ENCODE measurements at regions not wholly inside any gene's neighbourhood (a gene's known extent, or its start where the extent isn't known, plus 50 kb on each side); places are given as distances from the start of the nearest gene placed in this dataset.

DNA sequence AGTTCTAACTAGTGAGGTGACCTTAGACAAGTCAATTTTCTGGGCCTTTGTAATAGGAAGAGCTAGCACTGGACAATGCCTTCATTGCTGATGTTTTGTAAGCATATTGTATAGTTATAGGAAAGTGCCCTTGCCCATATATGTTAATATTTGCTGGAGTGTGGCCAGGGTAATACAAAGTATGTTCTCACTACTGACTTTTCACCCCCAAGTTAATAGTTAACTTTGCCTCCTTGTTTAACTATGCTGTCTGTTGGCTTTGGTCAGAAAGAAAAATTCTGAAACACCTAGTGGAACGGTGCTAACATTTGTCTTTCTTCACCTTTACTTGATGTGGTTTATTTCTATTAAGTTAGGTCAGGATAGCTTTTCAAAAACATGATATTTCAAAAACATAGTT lies 287.4 kb upstream of the CTNNB1 start:
- Histone ChIP-seq H3K4me3 (no peak overlapping the region), H3K27ac (no peak overlapping the region), H3K9me3 (no peaks in the 10 kb centered on the region), H3K27me3 (no peaks in the 10 kb centered on the region), H3K36me3 (no peaks in the 10 kb centered on the region), H3K4me1 (no peaks in the 10 kb centered on the region)
- DNase-seq (peak in 1 of 4 donors; percentile 20), ATAC-seq (peak; percentile 23)
- intact Hi-C loops (cut with DNase I): no loop called here
- no peak for TF ChIP-seq CTCF (IDR thresholded peaks at IDR 0.05)

GRCh38 chr3:40912461-40912860 lies 286.8 kb upstream of the CTNNB1 start:
- Histone ChIP-seq H3K27me3 (no peaks in the 10 kb centered on the region), H3K36me3 (no peaks in the 10 kb centered on the region), H3K9me3 (no peaks in the 10 kb centered on the region), H3K4me1 (no peaks in the 10 kb centered on the region), H3K27ac (no peak overlapping the region), H3K4me3 (no peak overlapping the region)
- ATAC-seq (no peak), DNase-seq (no peak)
- no peak for TF ChIP-seq CTCF (IDR thresholded peaks at IDR 0.05)
- intact Hi-C loops (cut with DNase I): no loop called here

DNA sequence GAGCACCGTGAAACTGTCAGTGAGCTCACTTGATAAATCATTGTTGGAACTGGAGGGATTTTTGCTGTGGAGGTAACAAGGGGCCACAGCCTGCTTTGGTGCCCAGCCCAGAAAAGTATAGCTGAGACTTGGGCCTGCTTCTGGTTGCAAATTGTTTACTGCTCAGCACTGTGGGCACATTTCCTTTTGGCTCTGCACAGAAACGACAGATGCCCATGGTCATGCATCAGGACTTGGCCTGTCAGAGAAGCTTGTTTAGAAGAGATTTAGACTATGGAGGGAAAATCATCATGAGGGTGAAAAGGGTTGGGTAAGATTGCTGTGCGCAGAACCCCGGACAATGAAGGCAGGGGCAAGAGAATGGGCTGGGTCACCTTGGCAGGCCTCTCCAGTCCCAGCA lies 286.1 kb upstream of the CTNNB1 start:
- no peak for TF ChIP-seq CTCF (IDR thresholded peaks at IDR 0.05)
- ATAC-seq: no peak
- intact Hi-C loops (cut with DNase I): no loop called here
- no peak for DNase-seq
- Histone ChIP-seq H3K4me1 (no peaks in the 10 kb centered on the region), H3K36me3 (no peaks in the 10 kb centered on the region), H3K27me3 (no peaks in the 10 kb centered on the region), H3K9me3 (no peaks in the 10 kb centered on the region), H3K4me3 (no peak overlapping the region), H3K27ac (no peak overlapping the region)

DNA sequence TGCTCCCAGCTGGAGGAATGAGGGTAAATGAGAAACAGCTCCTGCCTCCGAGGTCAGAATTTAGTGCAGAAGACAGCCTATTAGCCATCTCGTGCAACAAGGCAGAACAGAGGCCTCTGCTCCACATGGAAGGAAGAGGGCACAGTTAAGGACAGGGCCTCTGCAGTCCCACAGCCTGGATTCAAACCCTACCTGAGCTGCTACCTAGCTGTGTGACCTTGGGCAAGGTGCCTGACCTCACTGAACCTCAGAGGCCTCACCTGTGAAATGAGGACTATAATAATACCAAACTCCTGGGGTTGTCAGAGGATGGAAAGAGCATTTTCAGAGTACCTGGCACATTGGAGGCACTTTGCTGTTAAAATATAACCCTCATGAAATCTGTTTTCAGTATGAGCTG lies 285.7 kb upstream of the CTNNB1 start:
- no peaks in the 10 kb centered on the region for H3K4me1 ChIP-seq
- DNase-seq: no peak
- ATAC-seq: no peak
- no peak overlapping the region for H3K27ac ChIP-seq
- TF ChIP-seq CTCF (IDR thresholded peaks at IDR 0.05): no peak
- intact Hi-C loops (cut with DNase I): no loop called here
- no peak overlapping the region for H3K4me3 ChIP-seq
- no peaks in the 10 kb centered on the region for H3K27me3 ChIP-seq
- no peaks in the 10 kb centered on the region for H3K36me3 ChIP-seq
- H3K9me3 ChIP-seq: no peaks in the 10 kb centered on the region

DNA sequence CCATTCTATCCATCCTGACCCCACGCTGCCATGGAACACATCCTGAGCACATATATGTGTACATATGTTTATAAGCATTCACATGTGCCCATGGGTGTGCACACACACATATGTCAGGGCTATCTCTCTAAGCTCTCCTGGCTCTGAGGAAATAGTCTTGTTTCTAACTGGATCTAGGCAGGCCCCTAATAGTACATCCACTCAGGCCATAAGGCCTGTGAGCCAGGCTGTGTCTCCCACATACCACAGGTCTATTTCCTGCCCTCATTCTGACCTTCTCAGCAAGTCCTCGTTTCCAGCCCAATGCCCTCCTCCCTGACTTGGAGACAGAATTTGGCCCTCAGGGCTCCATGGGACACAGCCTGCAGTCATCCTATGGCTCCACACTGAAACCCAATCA lies 284.8 kb upstream of the CTNNB1 start:
- intact Hi-C loops (cut with DNase I): no loop called here
- Histone ChIP-seq H3K9me3 (no peaks in the 10 kb centered on the region), H3K4me1 (no peaks in the 10 kb centered on the region), H3K4me3 (no peak overlapping the region), H3K27me3 (no peaks in the 10 kb centered on the region), H3K36me3 (no peaks in the 10 kb centered on the region), H3K27ac (no peak overlapping the region)
- TF ChIP-seq CTCF (IDR thresholded peaks at IDR 0.05): no peak
- no peak for ATAC-seq
- DNase-seq: no peak

All from left lung (tissue), 4 donors.